Stomach (tissue), 4 donors: ENCODE measurements at regions not wholly inside any gene's neighbourhood (a gene's known extent, or its start where the extent isn't known, plus 50 kb on each side); places are given as distances from the start of the nearest gene placed in this dataset.

Experiments used
- EP300 ChIP-seq: sonication (generic); formaldehyde crosslinking; IDR thresholded peaks from one replicate; pipeline ENCODE4 v1.6.1; 2017; ENCODE audit warnings: antibody characterized with exemption
- POLR2A ChIP-seq, 4 donors: fragments of 450-650 bp; IDR thresholded peaks; one replicate each; pipeline ENCODE4 v1.6.1; 2016; ENCODE audit warnings: antibody characterized with exemption in 4 of 4, control low read depth in 2 of 4, mild to moderate bottlenecking in 1 of 4, moderate library complexity in 1 of 4
- POLR2AphosphoS5 ChIP-seq, 3 donors: sonication (generic); formaldehyde crosslinking; IDR thresholded peaks; one replicate each; pipeline ENCODE4 v1.6.1; 2016; ENCODE audit warnings: antibody characterized with exemption in 3 of 3
- TF ChIP-seq, protein P1 (sequence below), 7 experiments: fragments of 450-650 bp in 4 of 7; fragments of 200-600 bp in 3 of 7; sonication (generic) in 3 of 7; IDR thresholded peaks; one replicate each; pipeline ENCODE4 v1.5.1; 2016 to 2019; ENCODE audit warnings: antibody characterized with exemption in 7 of 7, control low read depth in 2 of 7, mild to moderate bottlenecking in 1 of 7

DNA sequence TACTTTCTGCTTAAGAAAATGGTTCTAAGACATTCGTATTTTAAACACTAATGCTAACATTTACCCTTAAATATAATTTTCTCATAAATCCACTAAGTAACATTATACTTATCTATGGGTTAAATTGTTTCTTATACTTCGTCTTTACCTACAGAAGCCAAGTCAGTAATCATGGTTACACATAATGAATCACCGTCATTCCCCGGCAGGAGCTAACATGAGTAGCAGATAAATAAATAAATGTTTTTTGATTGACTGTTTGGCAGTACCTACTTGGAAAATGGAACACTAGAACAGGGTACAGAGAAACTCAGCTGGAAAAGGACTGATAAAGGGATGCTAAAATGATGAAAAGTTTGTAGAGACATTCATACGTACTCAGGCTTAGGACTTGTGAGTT, 430.4 kb downstream of the ACTRT1 start:
- TF ChIP-seq POLR2A (IDR thresholded peaks at IDR 0.05) (no peak), POLR2AphosphoS5 (IDR thresholded peaks at IDR 0.05) (no peak), EP300 (no peak)
- TF ChIP-seq, protein P1, sequence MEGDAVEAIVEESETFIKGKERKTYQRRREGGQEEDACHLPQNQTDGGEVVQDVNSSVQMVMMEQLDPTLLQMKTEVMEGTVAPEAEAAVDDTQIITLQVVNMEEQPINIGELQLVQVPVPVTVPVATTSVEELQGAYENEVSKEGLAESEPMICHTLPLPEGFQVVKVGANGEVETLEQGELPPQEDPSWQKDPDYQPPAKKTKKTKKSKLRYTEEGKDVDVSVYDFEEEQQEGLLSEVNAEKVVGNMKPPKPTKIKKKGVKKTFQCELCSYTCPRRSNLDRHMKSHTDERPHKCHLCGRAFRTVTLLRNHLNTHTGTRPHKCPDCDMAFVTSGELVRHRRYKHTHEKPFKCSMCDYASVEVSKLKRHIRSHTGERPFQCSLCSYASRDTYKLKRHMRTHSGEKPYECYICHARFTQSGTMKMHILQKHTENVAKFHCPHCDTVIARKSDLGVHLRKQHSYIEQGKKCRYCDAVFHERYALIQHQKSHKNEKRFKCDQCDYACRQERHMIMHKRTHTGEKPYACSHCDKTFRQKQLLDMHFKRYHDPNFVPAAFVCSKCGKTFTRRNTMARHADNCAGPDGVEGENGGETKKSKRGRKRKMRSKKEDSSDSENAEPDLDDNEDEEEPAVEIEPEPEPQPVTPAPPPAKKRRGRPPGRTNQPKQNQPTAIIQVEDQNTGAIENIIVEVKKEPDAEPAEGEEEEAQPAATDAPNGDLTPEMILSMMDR (IDR thresholded peaks at IDR 0.05) = no peak
